ENCODE measurements at regions not wholly inside any gene's neighbourhood (a gene's known extent, or its start where the extent isn't known, plus 50 kb on each side); places are given as distances from the start of the nearest gene placed in this dataset.

- H2BK20ac ChIP-seq (ENCODE audit: low read length), result no peak overlapping the region
- H4K8ac ChIP-seq (ENCODE audit: extremely low read depth, insufficient read depth, low read length), result no peak overlapping the region
- no peak overlapping the region for H3K23ac ChIP-seq (ENCODE audit: insufficient read length)
- no peak overlapping the region for H3K4me2 ChIP-seq (ENCODE audit: insufficient read depth in 1 of 2, low read depth in 2 of 2, low read length in 2 of 2)
- no peaks in the 10 kb centered on the region for H4K20me1 ChIP-seq (replicated peaks in 1 of 2; ENCODE audit: control insufficient read depth in 1 of 2, insufficient read depth in 2 of 2, low read length in 2 of 2)
- no peak overlapping the region for H3K56ac ChIP-seq (replicated peaks; ENCODE audit: insufficient read length, low read depth, low read length)
- DNase-seq (ENCODE audit: low read depth in 1 of 2, low spot score in 2 of 2) (no peak), FAIRE-seq (no peak)
- H3K23me2 ChIP-seq (ENCODE audit: low read depth, low read length), result no peaks in the 10 kb centered on the region
- no peak overlapping the region for H2BK5ac ChIP-seq (ENCODE audit: low read depth, low read length)
- H2AFZ ChIP-seq (ENCODE audit: low read length), result no peak overlapping the region
- ChIA-PET POLR2A (ENCODE audit: partially characterized antibody) (no interaction called here), CTCF (ENCODE audit: partially characterized antibody) (no interaction called here)
- no peak overlapping the region for H2BK120ac ChIP-seq (replicated peaks; ENCODE audit: low read depth, low read length)
- no peak overlapping the region for H4K5ac ChIP-seq (ENCODE audit: insufficient read length, low read depth, low read length)
- no peak overlapping the region for H2BK12ac ChIP-seq (ENCODE audit: low read depth, low read length)
- WGBS, 2 experiments (ENCODE audit: extremely low coverage in 1 of 2, insufficient coverage in 1 of 2, insufficient read length in 1 of 2, insufficient replicate concordance in 2 of 2, low coverage in 1 of 2, low lambda C conversion rate in 2 of 2, missing lambda C conversion rate in 1 of 2), result 100% methylated on average over 1 of the region's 1 CpG; no CpG with 5 or more reads in 1 of the 2 experiments
- H3K14ac ChIP-seq (ENCODE audit: insufficient read length), result no peak overlapping the region
- H3K79me2 ChIP-seq (ENCODE audit: control insufficient read depth in 1 of 2, insufficient read depth in 2 of 2, low read length in 2 of 2), result no peaks in the 10 kb centered on the region
- no peaks in the 10 kb centered on the region for H3K27me3 ChIP-seq (replicated peaks in 1 of 4; ENCODE audit: control insufficient read depth in 3 of 4, extremely low read depth in 1 of 4, insufficient read depth in 3 of 4, low read length in 3 of 4)
- no peak overlapping the region for H2AK5ac ChIP-seq (ENCODE audit: low read depth, low read length)
- no peak overlapping the region for H3K4ac ChIP-seq (replicated peaks; ENCODE audit: insufficient read length, low read depth, low read length)
- H3K79me1 ChIP-seq (ENCODE audit: low read depth, low read length), result no peaks in the 10 kb centered on the region
- TF ChIP-seq CREB1 (IDR thresholded peaks at IDR 0.05), result no peak
- no peak for TF ChIP-seq USF2 (IDR thresholded peaks at IDR 0.05; ENCODE audit: low read length)
- no peak for TF ChIP-seq POLR2AphosphoS5 (IDR thresholded peaks at IDR 0.05; ENCODE audit: low read depth, low read length)
- no peak for TF ChIP-seq YY1 (IDR thresholded peaks at IDR 0.05; ENCODE audit: low read depth, low read length)
- no peak for TF ChIP-seq MAFK (IDR thresholded peaks at IDR 0.05; ENCODE audit: low read depth, low read length)
- TF ChIP-seq HDAC6 (IDR thresholded peaks at IDR 0.05; ENCODE audit: low read depth, low read length), result no peak
- TF ChIP-seq GABPA (IDR thresholded peaks at IDR 0.05; ENCODE audit: borderline replicate concordance, insufficient read depth, low read length), result no peak
- TF ChIP-seq KDM4A (IDR thresholded peaks at IDR 0.05; ENCODE audit: low read depth, low read length, severe bottlenecking), result no peak
- no peak for TF ChIP-seq TBP (IDR thresholded peaks at IDR 0.05; ENCODE audit: low read depth, low read length)
- no peaks in the 10 kb centered on the region for H3K4me1 ChIP-seq (replicated peaks in 1 of 4; ENCODE audit: control insufficient read depth in 3 of 4, insufficient read depth in 4 of 4, low read length in 3 of 4)
- no peak overlapping the region for H2BK15ac ChIP-seq (ENCODE audit: low read length)
- no peak overlapping the region for H4K91ac ChIP-seq (replicated peaks; ENCODE audit: insufficient read length, low read length)
- no peak overlapping the region for H3K27ac ChIP-seq (ENCODE audit: low read depth, low read length)
- H3K9me3 ChIP-seq (ENCODE audit: insufficient read depth in 2 of 2, low read depth in 1 of 2, low read length in 1 of 2), result no peaks in the 10 kb centered on the region
- H3K9ac ChIP-seq (replicated peaks in 1 of 4; ENCODE audit: extremely low read depth in 1 of 4, low read depth in 3 of 4, low read length in 3 of 4), result no peak overlapping the region
- no peak overlapping the region for H3K4me3 ChIP-seq (ENCODE audit: extremely low read depth in 1 of 4, insufficient read depth in 2 of 4, low read depth in 3 of 4, low read length in 4 of 4)
- H3K18ac ChIP-seq (ENCODE audit: extremely low read depth, low read length), result no peak overlapping the region
- H3K36me3 ChIP-seq (ENCODE audit: control insufficient read depth in 2 of 4, insufficient read depth in 4 of 4, low read length in 3 of 4), result no peaks in the 10 kb centered on the region
Measured at GRCh38 chr6:84599991-84600390, 164.4 kb downstream of the TBX18 start.

Measured in H1 (cell line).